Endodermal cell (in vitro differentiated cells): ENCODE measurements at regions not wholly inside any gene's neighbourhood (a gene's known extent, or its start where the extent isn't known, plus 50 kb on each side); places are given as distances from the start of the nearest gene placed in this dataset.

Experiments
- DNase-seq: peaks from one replicate; pipeline ENCODE4 v3.0.0-alpha.2; 2017
- H3K27ac ChIP-seq: 2 replicates; pipeline ENCODE4 v1.5.1; 2013; ENCODE audit warnings: mild to moderate bottlenecking, low read depth, low read length, moderate library complexity
- H3K27me3 ChIP-seq: 2 replicates; pipeline ENCODE4 v1.6.1; 2013; ENCODE audit warnings: mild to moderate bottlenecking, low read length, moderate library complexity; ENCODE audit not compliant: insufficient read depth, control insufficient read depth, poor library complexity, severe bottlenecking
- H3K36me3 ChIP-seq: 2 replicates; pipeline ENCODE4 v1.7.0; 2013; ENCODE audit warnings: mild to moderate bottlenecking, low read length, moderate library complexity; ENCODE audit not compliant: control insufficient read depth, insufficient read depth
- H3K4me1 ChIP-seq: one replicate; pipeline ENCODE4 v1.7.0; 2013; ENCODE audit warnings: low read length; ENCODE audit not compliant: control insufficient read depth, insufficient read depth
- H3K4me3 ChIP-seq: 2 replicates; pipeline ENCODE4 v1.5.1; 2013; ENCODE audit warnings: mild to moderate bottlenecking, low read length, moderate library complexity
- H3K9ac ChIP-seq: 2 replicates; pipeline ENCODE4 v1.6.1; 2013; ENCODE audit warnings: mild to moderate bottlenecking, low read length, moderate library complexity; ENCODE audit not compliant: poor library complexity, severe bottlenecking; ENCODE audit errors: extremely low read depth
- H3K9me3 ChIP-seq: 2 replicates; pipeline ENCODE4 v1.6.1; 2013; ENCODE audit warnings: mild to moderate bottlenecking, low read length, moderate library complexity; ENCODE audit not compliant: control insufficient read depth
- H3K27ac Mint-ChIP-seq: 2 replicates; pipeline ENCODE4 v1.8.0; 2020; ENCODE audit warnings: mixed read lengths
- H3K27me3 Mint-ChIP-seq: 2 replicates; pipeline ENCODE4 v1.8.0; 2021; ENCODE audit warnings: mild to moderate bottlenecking, mixed read lengths; ENCODE audit not compliant: insufficient read depth
- H3K36me3 Mint-ChIP-seq: 2 replicates; pipeline ENCODE4 v1.8.0; 2020; ENCODE audit warnings: low read depth, mixed read lengths
- H3K4me1 Mint-ChIP-seq: 2 replicates; pipeline ENCODE4 v1.8.0; 2020; ENCODE audit warnings: mixed read lengths
- H3K4me3 Mint-ChIP-seq: 2 replicates; pipeline ENCODE4 v1.8.0; 2020; ENCODE audit warnings: mild to moderate bottlenecking, moderate library complexity, mixed read lengths
- H3K9me3 Mint-ChIP-seq: 2 replicates; pipeline ENCODE4 v1.8.0; 2020; ENCODE audit warnings: mild to moderate bottlenecking, mixed read lengths
- CTCF ChIP-seq: fragments of 200-600 bp; sonication (generic); conservative IDR thresholded peaks from 2 replicates; pipeline ENCODE4 v1.5.0; 2021; ENCODE audit warnings: antibody characterized with exemption, mild to moderate bottlenecking
- WGBS, 2 experiments: methylation state at CpG; one replicate each; pipeline versions ENCODE4 v1.1.5 to v1.1.7; 2013; ENCODE audit warnings: missing lambda C conversion rate in 2 of 2, mixed read lengths in 1 of 2; ENCODE audit not compliant: insufficient coverage in 1 of 2, insufficient read length in 1 of 2; 5-methylcytosine and 5-hydroxymethylcytosine counted together

GRCh38 chr11:119847853-119848252 is 118.9 kb upstream of the NECTIN1 start:
- no peak overlapping the region for H3K27ac ChIP-seq
- no peak overlapping the region for H3K27ac Mint-ChIP-seq
- no peaks in the 10 kb centered on the region for H3K4me1 ChIP-seq
- no peaks in the 10 kb centered on the region for H3K27me3 ChIP-seq
- H3K27me3 Mint-ChIP-seq: peaks cover 20% of the 10 kb centered on the region
- H3K9ac ChIP-seq: no peak overlapping the region
- H3K4me3 Mint-ChIP-seq: no peak overlapping the region
- H3K9me3 ChIP-seq: peaks cover 8% of the 10 kb centered on the region
- H3K4me3 ChIP-seq: no peak overlapping the region
- no peak for DNase-seq
- H3K36me3 ChIP-seq: no peaks in the 10 kb centered on the region
- 83 to 87% methylated on average over 3 to 4 of the region's 4 CpGs for WGBS, 2 experiments
- peaks cover 14% of the 10 kb centered on the region for H3K4me1 Mint-ChIP-seq
- H3K36me3 Mint-ChIP-seq: no peaks in the 10 kb centered on the region
- no peak for TF ChIP-seq CTCF
- H3K9me3 Mint-ChIP-seq: peaks cover 7% of the 10 kb centered on the region

GRCh38 chr11:119846374-119846773 is 117.4 kb upstream of the NECTIN1 start:
- H3K4me1 Mint-ChIP-seq: peaks cover 15% of the 10 kb centered on the region
- H3K4me3 ChIP-seq: no peak overlapping the region
- TF ChIP-seq CTCF: no peak
- no peak overlapping the region for H3K27ac Mint-ChIP-seq
- no peaks in the 10 kb centered on the region for H3K4me1 ChIP-seq
- H3K9me3 Mint-ChIP-seq: peaks cover 7% of the 10 kb centered on the region
- peaks cover 18% of the 10 kb centered on the region for H3K27me3 Mint-ChIP-seq
- peaks cover 8% of the 10 kb centered on the region for H3K9me3 ChIP-seq
- H3K4me3 Mint-ChIP-seq: no peak overlapping the region
- H3K27me3 ChIP-seq: no peaks in the 10 kb centered on the region
- H3K27ac ChIP-seq: no peak overlapping the region
- H3K36me3 ChIP-seq: no peaks in the 10 kb centered on the region
- no peaks in the 10 kb centered on the region for H3K36me3 Mint-ChIP-seq
- no peak for DNase-seq
- H3K9ac ChIP-seq: no peak overlapping the region
- WGBS, 2 experiments: 84 to 88% methylated on average over 2 to 3 of the region's 3 CpGs

GRCh38 chr11:119845756-119846155 is 116.8 kb upstream of the NECTIN1 start:
- H3K9ac ChIP-seq: no peak overlapping the region
- Mint-ChIP-seq H3K4me3 (no peak overlapping the region), H3K9me3 (peaks cover 7% of the 10 kb centered on the region), H3K27me3 (peaks cover 17% of the 10 kb centered on the region), H3K36me3 (no peaks in the 10 kb centered on the region), H3K4me1 (peaks cover 15% of the 10 kb centered on the region), H3K27ac (no peak overlapping the region)
- no peaks in the 10 kb centered on the region for H3K27me3 ChIP-seq
- H3K36me3 ChIP-seq: no peaks in the 10 kb centered on the region
- no peaks in the 10 kb centered on the region for H3K4me1 ChIP-seq
- no peak for TF ChIP-seq CTCF
- 96% methylated on average over 3 to 4 of the region's 4 CpGs for WGBS, 2 experiments
- no peak overlapping the region for H3K4me3 ChIP-seq
- DNase-seq: no peak
- H3K9me3 ChIP-seq: peaks cover 8% of the 10 kb centered on the region
- no peak overlapping the region for H3K27ac ChIP-seq
